ENCODE measurements at regions not wholly inside any gene's neighbourhood (a gene's known extent, or its start where the extent isn't known, plus 50 kb on each side); places are given as distances from the start of the nearest gene placed in this dataset.
A peak's percentile ranks its signal among the peaks of the same experiment; 100 is the strongest.
"Not testable (repeated sequence)": the region's sequence is repeated elsewhere in the genome, so short reads cannot be mapped to it uniquely, and the experiment has no call there.

DNA sequence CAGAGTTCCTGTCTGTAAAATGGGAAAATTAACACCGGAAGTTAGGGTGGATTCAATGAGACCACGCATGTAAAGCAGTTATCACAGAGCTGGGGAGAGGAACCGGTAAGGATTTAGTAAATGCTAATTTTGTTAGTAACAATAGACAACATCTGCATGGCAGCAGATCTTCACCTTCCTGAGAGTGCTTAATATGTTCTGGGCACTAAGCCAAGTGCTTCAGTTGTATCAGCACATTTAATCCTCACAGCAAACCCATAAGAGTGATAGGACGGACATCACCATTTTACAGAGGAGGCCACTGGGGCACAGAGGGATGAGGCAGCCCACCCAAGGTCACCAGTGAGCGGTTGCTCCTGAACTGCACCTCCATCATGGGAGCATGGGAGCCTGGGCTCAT is 189.4 kb downstream of the WNT5A start:
- FAIRE-seq (no peak), DNase-seq (ENCODE audit: low spot score) (no peak)

DNA sequence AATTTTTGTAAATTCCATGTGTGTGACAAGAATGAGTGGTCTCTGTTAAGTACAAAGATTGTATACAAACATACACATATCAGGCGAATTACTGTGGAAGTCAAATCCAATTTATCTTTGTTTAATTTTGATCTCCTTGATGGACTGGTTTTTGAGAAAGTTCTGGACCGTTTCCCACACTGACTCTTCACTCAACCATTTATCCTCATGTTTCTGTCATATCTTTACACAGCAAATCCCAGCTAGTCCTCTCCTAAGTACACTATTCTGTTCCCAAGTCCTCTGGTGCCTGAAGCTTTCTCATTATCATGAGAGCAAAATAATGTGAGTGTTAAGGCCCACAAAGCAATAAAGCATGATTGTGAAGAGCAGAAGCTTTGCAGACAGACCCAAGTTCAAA is 189.9 kb downstream of the WNT5A start:
- FAIRE-seq (no peak), DNase-seq (ENCODE audit: low spot score) (no peak)

DNA sequence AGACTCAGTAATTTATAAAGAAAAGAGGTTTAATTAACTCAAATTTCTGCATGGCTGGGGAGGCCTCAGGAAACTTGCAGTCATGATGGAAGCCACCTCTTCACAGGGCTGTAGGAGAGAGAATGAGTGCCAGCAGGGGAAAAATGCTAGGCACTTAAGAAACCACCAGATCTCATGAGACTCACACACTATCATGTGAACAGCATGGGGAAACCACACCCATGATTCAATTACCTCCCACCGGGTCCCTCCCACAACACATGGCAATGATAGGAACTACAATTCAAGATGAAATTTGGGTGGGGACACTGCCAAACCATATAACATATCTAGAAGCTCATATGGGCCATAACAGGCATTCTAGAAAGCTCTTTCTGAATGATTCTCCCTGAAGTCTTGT is 190.3 kb downstream of the WNT5A start:
- no peak for FAIRE-seq

DNA sequence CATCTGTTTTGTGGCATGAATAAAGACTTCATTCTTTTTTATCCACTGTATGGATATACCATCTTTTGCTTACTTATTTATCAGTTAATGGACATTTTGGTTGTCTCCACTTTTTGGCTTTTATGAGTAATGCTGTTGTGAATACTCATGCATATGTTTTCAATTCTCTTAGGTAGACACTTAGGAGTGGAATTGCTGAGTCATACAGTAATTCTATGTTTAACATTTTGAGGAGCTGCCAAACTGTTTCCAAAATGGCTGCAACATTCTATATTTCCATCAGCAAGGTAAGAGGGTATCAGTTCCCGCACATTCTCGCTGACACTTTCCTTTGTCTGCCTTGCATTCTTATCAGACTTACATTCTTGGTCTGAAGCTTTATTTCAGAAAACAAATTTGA is 191.1 kb downstream of the WNT5A start:
- FAIRE-seq = no peak
- no peak for DNase-seq (ENCODE audit: low spot score)

More for the DNA sequence above, 190.3 kb downstream of the WNT5A start:
- no peak for DNase-seq (ENCODE audit: low spot score)

DNA sequence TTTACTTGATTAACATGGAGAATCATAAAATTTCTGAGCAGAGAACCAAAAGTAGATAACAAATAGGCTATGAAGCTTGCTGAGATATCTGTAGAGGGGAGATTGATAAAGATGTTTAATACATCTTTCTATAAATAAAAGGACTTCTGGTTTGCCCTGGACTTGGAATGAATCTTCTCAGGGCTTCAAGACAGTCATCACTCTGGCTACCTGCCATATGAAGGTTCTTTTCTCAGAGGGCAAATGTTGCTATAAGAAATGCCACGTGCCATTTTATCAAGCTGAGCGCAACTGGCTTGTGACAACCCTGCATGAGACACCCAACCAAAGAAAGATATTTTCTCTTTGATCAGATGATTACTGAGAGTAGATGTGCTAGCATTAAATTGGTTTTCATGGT is 192.5 kb downstream of the WNT5A start:
- DNase-seq (ENCODE audit: low spot score) = no peak
- FAIRE-seq = no peak

DNA sequence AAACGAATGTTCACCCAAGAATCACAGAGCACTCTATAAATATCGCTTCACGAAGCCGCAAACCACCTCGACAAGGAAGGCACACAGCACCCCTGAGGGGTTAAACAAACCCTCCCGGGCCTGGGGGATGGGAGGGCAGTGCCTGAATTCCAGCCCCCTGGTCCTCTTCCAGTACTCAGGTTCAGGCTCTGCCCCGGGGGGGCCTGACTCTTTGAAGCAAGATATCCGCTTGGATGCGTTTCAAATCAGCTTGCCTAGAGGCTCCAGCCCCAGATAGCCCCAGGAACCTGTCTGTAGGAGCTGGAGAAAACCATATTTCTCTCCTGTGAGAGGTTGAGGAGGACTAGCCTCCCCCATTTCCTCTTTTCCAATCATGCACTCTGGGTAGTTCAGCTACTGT is 194.7 kb downstream of the WNT5A start:
- DNase-seq (ENCODE audit: low spot score) (no peak), FAIRE-seq (no peak)

DNA sequence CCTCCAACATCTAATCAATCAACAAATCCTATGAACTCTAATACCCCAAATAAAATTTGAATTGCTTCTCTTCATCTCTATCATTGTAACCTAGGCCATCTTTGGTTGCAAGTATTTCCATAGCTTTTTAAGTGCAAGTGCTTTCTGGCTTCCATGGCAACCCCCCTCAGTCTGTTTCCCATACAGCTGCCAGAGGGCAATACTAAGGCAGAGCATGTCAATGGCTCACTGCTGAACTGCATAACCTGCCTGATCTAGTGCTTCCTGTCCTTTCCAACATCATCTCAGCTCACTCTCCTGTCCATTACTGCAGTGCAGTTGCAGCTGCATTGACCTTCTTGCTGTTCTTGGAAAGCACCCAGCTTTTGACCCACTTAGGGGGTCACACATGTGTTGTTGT is 198.4 kb downstream of the WNT5A start:
- FAIRE-seq (no peak), DNase-seq (ENCODE audit: low spot score) (no peak)

DNA sequence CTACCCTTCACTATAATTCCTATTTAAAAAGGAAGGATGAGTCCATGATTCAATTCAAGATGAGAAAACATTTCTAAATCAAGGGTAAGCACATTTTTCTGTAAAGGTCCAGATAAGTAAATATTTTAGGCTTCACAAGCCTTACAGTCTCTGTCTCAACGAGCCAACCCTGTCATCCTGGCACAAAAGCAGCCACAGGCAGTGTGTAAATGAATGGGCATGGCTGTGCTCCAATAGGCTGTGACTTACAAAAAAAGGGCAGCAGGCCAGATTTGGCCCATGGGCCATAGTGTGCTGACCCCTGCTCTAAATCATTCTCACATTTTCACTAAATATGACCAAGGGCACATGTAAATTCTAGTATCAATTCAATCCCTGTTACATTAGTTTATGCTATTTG is 200.4 kb downstream of the WNT5A start:
- no peak for FAIRE-seq
- no peak for DNase-seq (ENCODE audit: low spot score)

DNA sequence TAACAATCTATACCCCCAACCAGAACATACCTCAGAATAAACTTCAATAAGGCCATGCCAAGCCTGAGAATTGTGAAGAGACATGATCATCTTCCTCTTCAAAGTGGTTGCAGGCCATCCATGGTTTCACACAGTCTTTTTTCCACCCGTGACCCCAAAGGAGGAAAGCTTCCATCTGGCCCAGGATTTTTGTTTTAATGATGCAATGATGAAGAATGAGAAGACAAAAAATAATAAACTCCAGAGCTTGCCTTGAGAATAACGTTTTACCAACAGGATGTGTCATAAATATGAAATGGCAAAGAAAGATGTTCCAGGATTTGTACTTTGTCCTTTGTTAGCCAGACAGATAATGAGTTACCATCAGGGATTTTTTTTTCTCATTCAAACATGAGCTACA is 201.9 kb downstream of the WNT5A start:
- no peak for FAIRE-seq

DNA sequence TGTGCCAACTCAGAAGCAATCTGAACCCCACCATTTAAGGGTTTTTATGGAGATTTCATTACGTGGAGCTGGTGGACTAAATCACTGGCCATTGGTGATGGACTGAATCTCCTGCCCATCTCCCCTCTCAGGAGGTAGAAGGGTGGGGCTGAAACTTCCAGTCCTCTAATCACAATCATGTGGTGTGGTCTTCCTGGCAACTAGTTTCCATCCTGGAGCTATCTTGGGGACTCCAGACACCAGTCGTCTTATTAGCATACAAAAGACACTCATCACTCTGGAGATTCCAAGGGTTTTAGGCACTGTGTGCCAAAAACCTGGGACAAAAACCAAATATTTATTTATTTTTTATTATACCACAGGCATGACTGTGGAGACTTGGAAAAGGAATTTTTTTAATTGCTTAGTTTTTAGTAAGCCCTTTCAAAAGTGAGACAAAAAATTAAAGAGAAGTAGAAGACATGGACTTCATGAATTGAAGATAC is 203.6 kb downstream of the WNT5A start:
- no peak for FAIRE-seq

More for the DNA sequence above, 201.9 kb downstream of the WNT5A start:
- no peak for DNase-seq (ENCODE audit: low spot score)

DNA sequence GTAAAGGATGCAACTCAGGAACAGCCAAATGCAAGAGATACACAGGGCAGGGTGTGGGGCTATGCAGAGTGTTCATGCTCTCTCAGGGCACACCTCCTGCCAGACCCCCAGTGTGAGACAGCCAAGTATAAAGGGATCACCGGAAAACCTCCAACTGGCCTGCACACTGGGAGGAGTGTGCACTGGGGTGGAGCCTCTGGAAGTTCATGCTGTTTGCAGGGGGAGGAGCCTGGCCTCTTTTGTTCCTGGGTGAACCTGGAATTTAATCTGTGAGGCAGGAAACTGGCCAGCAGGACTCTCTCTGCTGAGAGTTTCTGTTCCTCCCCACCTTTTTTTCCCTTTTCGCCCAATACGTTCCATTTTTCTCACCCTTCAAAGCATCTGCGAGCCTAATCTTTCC is 204.1 kb downstream of the WNT5A start:
- DNase-seq (ENCODE audit: low spot score) (no peak), FAIRE-seq (no peak)

More for the DNA sequence above, 203.6 kb downstream of the WNT5A start:
- no peak for DNase-seq (ENCODE audit: low spot score)

DNA sequence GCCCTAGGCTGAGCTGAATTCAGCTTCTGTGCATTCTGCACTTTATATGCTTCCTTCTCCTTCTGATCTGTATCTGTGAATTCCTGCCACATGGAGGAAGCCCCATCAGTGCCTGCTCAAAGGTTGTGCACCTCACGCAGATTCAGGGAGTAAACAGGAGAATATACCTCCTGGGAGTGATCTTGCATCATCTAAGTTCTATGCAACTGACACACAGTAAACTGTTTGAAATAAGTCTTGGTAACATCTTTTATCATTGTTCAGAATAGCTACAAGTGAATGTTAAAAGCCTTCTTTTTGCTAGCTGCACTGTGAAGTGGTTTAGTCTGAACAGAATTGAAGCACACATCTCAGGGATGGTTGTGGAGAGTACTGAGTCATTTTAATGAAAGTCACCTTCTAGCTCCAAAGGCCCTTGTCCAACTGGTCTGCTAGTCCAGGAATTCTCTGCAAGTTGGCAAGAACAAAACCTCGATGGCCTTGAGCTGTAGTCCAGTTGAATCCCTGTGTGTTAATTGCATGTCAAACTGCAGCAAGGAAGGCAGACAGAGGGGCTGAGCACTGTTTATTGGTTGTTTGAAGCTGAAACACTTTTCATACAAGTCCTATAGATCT is 215.0 kb downstream of the WNT5A start:
- FAIRE-seq (no peak), DNase-seq (ENCODE audit: low spot score) (no peak)

DNA sequence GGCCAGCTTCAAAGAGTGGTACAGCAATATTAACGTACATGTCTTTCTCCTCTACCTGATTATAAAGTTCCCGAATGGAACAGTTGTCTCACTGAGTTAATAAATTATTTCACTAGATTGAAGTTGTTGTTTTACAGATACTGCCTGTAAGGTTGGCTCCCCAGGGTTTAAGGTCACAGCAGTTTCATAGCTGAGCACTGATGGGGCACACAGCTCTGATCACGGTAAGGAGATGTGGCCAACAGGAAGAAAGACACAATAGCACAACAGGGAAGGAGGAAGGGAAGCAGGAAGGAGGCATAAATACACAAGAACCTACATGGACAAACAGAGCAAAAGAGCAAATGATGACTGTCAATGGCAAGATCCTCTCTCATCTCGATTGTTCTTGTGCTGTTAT is 215.6 kb downstream of the WNT5A start:
- no peak for FAIRE-seq
- DNase-seq (ENCODE audit: low spot score) = no peak

DNA sequence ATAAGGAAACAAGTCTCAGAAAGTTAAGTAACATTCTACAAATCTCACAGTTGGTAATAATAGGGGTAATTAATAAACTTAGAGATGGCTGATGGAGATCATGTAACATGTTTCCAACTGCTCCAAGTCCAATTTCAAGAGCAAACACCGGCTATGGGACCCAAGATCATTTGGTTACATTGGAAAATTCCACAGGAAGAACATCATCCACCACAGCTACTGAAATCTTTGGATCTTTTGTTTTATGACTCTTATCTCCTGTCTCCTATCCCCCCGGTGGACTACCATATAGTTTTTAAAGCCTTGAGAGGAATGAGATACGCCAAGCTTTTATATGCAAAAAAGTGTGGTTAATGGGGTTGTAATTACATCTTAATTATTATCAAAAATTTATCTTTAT is 216.1 kb downstream of the WNT5A start:
- DNase-seq (ENCODE audit: low spot score) (no peak), FAIRE-seq (no peak)

DNA sequence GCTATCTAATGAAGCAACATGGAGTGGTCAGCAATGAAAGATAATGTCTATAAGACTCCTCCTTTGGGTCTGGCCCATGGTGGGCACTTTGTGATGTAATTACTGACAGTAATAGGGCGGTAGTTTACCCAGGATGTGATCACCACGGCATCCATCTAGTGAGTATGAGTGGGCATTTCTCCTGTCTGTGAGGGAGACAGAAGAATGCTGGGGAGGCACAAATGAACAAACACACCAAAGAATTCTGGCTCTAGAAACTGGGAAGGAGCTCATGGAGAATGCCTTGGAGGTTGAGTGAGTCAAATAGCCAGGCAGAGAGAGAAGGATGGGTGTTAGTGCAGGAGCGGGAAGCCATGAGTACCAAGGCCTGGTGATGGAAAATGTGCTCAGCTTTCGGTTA is 217.5 kb downstream of the WNT5A start:
- no peak for FAIRE-seq
- no peak for DNase-seq (ENCODE audit: low spot score)

DNA sequence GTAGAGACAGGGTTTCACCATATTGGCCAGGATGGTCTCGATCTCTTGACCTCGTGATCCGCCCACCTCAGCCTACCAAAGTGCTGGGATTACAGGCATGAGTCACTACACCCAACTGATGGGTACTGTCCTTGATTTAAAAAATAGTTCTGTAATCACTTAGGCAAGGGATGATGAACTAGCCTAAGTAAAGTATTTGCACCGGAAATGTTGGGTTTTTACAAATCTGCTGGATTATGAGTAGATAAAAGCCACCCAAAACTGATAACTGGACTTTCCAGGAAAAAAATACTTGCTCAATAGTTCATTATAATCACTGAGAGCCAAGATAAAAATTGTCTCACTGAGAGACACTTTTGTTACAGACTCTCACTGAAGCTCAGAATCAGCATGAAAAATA is 218.0 kb downstream of the WNT5A start:
- no peak for DNase-seq (ENCODE audit: low spot score)
- FAIRE-seq = no peak

DNA sequence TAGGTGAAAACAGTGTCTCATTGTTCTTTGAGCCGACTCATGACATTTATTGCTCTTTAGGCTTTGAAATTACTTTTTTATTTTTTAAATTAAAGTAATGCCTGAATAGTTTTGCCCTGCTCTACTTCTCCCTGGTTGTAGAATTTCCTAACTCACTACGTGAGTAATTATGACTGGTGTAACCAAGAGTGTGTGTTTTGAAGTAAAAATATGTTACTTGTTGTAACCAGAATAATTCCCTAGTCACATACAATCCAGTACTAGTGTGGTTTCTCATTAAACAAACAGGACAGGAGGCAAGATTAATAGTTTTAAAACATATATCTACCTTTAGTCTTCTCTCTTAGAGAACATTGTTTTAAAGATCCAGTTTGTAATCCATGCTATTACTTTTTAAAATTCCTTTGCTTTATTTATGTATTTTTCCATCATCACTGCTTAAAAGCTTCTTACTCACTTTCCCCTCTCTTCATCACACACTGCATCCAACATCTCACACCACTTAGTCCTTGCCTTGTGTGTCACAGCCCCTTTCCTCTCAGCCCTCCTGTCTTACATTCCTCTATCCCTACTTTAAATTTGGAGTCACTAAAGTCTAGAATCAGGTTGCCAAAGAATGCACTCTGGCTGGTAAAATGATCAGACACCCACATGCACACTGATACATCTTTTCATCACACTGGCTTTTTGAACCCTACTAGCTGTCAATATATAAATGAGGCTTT is 219.7 kb downstream of the WNT5A start:
- DNase-seq (ENCODE audit: low spot score) (peak; percentile 52), FAIRE-seq (peak; percentile 84)

DNA sequence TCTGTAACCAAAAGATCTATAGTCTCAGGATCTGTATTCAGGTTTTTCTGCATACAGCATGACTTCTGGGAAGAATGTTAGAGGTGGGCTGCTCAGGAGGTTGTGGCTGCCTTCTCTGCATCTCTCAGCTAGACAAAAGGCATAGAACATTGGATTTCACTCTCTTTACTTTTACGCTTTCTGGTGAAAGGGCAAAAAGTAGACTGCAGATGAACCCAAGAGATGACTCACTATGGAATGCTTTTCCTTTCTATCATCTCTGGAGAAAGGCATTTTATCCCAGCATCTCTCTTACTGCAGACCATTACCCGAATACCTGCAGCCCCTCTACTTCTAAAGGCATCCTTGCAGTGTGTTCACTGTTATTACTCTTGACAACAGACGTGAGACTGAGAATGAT is 222.2 kb downstream of the WNT5A start:
- DNase-seq (ENCODE audit: low spot score) (no peak), FAIRE-seq (no peak)

DNA sequence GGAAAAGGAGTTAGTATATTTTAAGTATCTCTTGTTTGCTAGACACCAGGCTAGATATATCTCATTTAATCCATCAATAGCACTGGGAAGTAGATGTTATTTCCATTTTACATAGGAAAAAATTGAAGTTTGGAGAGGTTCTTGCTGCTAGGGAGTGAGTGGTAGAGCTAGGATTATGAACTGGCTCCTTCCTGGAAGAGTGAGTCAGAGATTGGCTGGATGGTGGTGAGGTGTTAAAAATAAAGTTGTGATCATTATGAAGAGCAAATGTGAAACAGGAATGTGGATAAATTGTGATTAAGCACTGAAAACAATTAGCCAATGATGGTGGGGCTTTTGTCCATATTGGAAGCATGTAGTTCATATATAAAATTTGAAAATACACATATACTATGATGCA is 234.2 kb downstream of the WNT5A start:
- FAIRE-seq = no peak

DNA sequence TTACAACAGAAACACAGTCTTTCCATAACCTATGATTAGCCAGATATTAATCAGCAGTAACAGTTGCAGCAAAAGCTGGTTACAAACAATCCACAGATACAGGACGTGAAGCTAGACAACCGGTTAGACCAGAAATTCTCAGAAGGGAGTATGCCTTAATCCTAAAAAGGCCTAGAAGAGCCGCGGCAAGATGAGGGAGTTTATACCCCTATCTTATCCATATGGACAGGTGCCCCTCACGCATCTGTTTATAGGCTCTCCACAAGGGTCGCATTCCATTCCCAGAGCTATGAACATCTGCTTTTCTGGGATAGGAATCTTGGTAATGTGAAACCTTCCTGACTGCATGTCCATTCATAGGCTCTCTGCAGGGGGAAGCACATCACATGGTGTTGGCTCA is 237.9 kb downstream of the WNT5A start:
- DNase-seq (ENCODE audit: low spot score); FAIRE-seq: not testable (repeated sequence)

More for the DNA sequence above, 234.2 kb downstream of the WNT5A start:
- DNase-seq (ENCODE audit: low spot score) = no peak

DNA sequence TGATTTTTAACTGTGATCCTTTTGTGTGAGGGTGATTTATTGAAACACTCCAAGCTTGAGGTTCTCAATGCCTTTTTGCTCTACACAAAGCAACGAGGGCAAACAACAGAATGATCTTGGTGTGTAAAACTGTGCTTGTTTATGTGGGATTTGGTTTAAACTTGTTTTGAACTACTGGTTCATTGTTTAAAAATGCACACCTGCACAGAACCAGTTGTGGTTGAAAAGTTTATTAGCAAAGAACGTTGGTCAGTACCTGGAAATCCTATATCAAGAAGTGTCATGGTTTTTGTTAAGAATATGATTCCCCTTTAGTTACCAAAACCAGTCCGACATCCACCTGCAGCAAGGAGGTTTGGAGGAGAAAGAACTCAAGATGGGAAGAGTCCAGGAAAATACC is 239.4 kb downstream of the WNT5A start:
- DNase-seq (ENCODE audit: low spot score) (no peak), FAIRE-seq (no peak)

DNA sequence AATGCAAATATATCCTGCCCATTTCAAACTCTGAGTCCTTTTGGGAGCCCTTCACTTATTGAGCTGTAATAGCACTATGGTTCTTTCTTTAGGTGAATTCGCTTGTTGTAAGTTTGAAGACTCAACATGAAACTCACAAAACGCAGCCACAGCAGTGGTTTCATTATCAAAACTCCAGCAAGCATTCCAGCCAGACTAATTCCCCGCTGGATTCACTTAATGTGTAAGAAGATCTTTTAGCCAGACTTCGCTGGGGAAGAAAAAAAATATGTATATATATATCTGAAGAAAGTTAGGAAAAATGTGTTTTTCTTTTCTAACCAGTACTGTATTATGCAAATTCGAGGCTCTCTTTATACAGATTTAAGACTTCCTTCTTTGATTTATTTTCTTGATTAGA is 241.1 kb downstream of the WNT5A start:
- no peak for DNase-seq (ENCODE audit: low spot score)
- no peak for FAIRE-seq

DNA sequence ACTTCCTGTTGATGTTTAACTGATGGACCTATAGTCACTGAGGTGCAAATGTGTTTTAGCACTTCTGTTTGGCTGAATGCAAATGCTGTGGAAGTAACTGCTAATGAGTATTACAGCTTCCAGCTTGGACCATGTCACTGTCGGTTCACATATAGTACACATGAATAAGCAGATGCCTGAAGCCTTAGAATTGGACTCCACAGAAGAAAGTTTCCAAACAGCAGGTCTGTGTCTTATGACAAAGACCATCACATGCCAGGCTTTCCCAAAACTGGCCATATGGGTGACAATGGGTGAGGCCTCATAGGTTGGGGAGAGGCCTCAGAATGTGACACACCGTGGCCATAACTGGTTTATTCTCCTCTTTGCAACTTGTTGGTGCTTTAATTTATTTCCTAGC is 241.8 kb downstream of the WNT5A start:
- DNase-seq (ENCODE audit: low spot score) = no peak
- FAIRE-seq = no peak

Data from RCC 7860 (cell line).